Endodermal cell (in vitro differentiated cells): ENCODE measurements at regions not wholly inside any gene's neighbourhood (a gene's known extent, or its start where the extent isn't known, plus 50 kb on each side); places are given as distances from the start of the nearest gene placed in this dataset.

ENCODE experiments used
- DNase-seq: peaks from one replicate; pipeline ENCODE4 v3.0.0-alpha.2; 2017
- H3K27ac ChIP-seq: 2 replicates; pipeline ENCODE4 v1.5.1; 2013; ENCODE audit warnings: mild to moderate bottlenecking, low read depth, low read length, moderate library complexity
- H3K27me3 ChIP-seq: 2 replicates; pipeline ENCODE4 v1.6.1; 2013; ENCODE audit warnings: mild to moderate bottlenecking, low read length, moderate library complexity; ENCODE audit not compliant: insufficient read depth, control insufficient read depth, poor library complexity, severe bottlenecking
- H3K36me3 ChIP-seq: 2 replicates; pipeline ENCODE4 v1.7.0; 2013; ENCODE audit warnings: mild to moderate bottlenecking, low read length, moderate library complexity; ENCODE audit not compliant: control insufficient read depth, insufficient read depth
- H3K4me1 ChIP-seq: one replicate; pipeline ENCODE4 v1.7.0; 2013; ENCODE audit warnings: low read length; ENCODE audit not compliant: control insufficient read depth, insufficient read depth
- H3K4me3 ChIP-seq: 2 replicates; pipeline ENCODE4 v1.5.1; 2013; ENCODE audit warnings: mild to moderate bottlenecking, low read length, moderate library complexity
- H3K9ac ChIP-seq: 2 replicates; pipeline ENCODE4 v1.6.1; 2013; ENCODE audit warnings: mild to moderate bottlenecking, low read length, moderate library complexity; ENCODE audit not compliant: poor library complexity, severe bottlenecking; ENCODE audit errors: extremely low read depth
- H3K9me3 ChIP-seq: 2 replicates; pipeline ENCODE4 v1.6.1; 2013; ENCODE audit warnings: mild to moderate bottlenecking, low read length, moderate library complexity; ENCODE audit not compliant: control insufficient read depth
- H3K27ac Mint-ChIP-seq: 2 replicates; pipeline ENCODE4 v1.8.0; 2020; ENCODE audit warnings: mixed read lengths
- H3K27me3 Mint-ChIP-seq: 2 replicates; pipeline ENCODE4 v1.8.0; 2021; ENCODE audit warnings: mild to moderate bottlenecking, mixed read lengths; ENCODE audit not compliant: insufficient read depth
- H3K36me3 Mint-ChIP-seq: 2 replicates; pipeline ENCODE4 v1.8.0; 2020; ENCODE audit warnings: low read depth, mixed read lengths
- H3K4me1 Mint-ChIP-seq: 2 replicates; pipeline ENCODE4 v1.8.0; 2020; ENCODE audit warnings: mixed read lengths
- H3K4me3 Mint-ChIP-seq: 2 replicates; pipeline ENCODE4 v1.8.0; 2020; ENCODE audit warnings: mild to moderate bottlenecking, moderate library complexity, mixed read lengths
- H3K9me3 Mint-ChIP-seq: 2 replicates; pipeline ENCODE4 v1.8.0; 2020; ENCODE audit warnings: mild to moderate bottlenecking, mixed read lengths
- CTCF ChIP-seq: fragments of 200-600 bp; sonication (generic); conservative IDR thresholded peaks from 2 replicates; pipeline ENCODE4 v1.5.0; 2021; ENCODE audit warnings: antibody characterized with exemption, mild to moderate bottlenecking
- WGBS, 2 experiments: methylation state at CpG; one replicate each; pipeline versions ENCODE4 v1.1.5 to v1.1.7; 2013; ENCODE audit warnings: missing lambda C conversion rate in 2 of 2, mixed read lengths in 1 of 2; ENCODE audit not compliant: insufficient coverage in 1 of 2, insufficient read length in 1 of 2; 5-methylcytosine and 5-hydroxymethylcytosine counted together

- no peak for TF ChIP-seq CTCF
- no peak overlapping the region for H3K9ac ChIP-seq
- Mint-ChIP-seq H3K36me3 (no peaks in the 10 kb centered on the region), H3K27ac (no peak overlapping the region), H3K4me3 (no peak overlapping the region), H3K27me3 (peaks cover 6% of the 10 kb centered on the region), H3K4me1 (peaks cover 8% of the 10 kb centered on the region), H3K9me3 (no peaks in the 10 kb centered on the region)
- WGBS, 2 experiments, result 95 to 100% methylated on average over 3 of the region's 3 CpGs
- peaks cover 12% of the 10 kb centered on the region for H3K27me3 ChIP-seq
- no peak for DNase-seq
- no peaks in the 10 kb centered on the region for H3K36me3 ChIP-seq
- H3K4me1 ChIP-seq, result no peaks in the 10 kb centered on the region
- H3K9me3 ChIP-seq, result no peaks in the 10 kb centered on the region
- no peak overlapping the region for H3K4me3 ChIP-seq
- no peak overlapping the region for H3K27ac ChIP-seq
These were observed 192.8 kb upstream of the LNX1 start for GRCh38 chr4:53784112-53784511.

GRCh38 chr4:53783208-53783859, 192.0 kb upstream of the LNX1 start:
- Histone ChIP-seq H3K36me3 (no peaks in the 10 kb centered on the region), H3K9me3 (no peaks in the 10 kb centered on the region), H3K4me3 (no peak overlapping the region), H3K4me1 (no peaks in the 10 kb centered on the region), H3K27ac (no peak overlapping the region), H3K9ac (no peak overlapping the region), H3K27me3 (peaks cover 12% of the 10 kb centered on the region)
- H3K36me3 Mint-ChIP-seq, result no peaks in the 10 kb centered on the region
- no peak for TF ChIP-seq CTCF
- H3K27ac Mint-ChIP-seq, result no peak overlapping the region
- no peak for DNase-seq
- peaks cover 8% of the 10 kb centered on the region for H3K4me1 Mint-ChIP-seq
- 40% methylated on average over 1 of the region's 1 CpG for WGBS, 2 experiments
- H3K4me3 Mint-ChIP-seq, result no peak overlapping the region
- no peaks in the 10 kb centered on the region for H3K9me3 Mint-ChIP-seq
- H3K27me3 Mint-ChIP-seq, result peaks cover 8% of the 10 kb centered on the region

- no peak overlapping the region for H3K9ac ChIP-seq
- Mint-ChIP-seq H3K9me3 (no peaks in the 10 kb centered on the region), H3K4me1 (peaks cover 8% of the 10 kb centered on the region), H3K27me3 (peaks cover 10% of the 10 kb centered on the region), H3K36me3 (no peaks in the 10 kb centered on the region), H3K4me3 (no peak overlapping the region), H3K27ac (no peak overlapping the region)
- H3K27ac ChIP-seq, result no peak overlapping the region
- H3K4me3 ChIP-seq, result no peak overlapping the region
- H3K27me3 ChIP-seq, result peaks cover 21% of the 10 kb centered on the region
- no peaks in the 10 kb centered on the region for H3K4me1 ChIP-seq
- DNase-seq, result no peak
- no peak for TF ChIP-seq CTCF
- H3K36me3 ChIP-seq, result no peaks in the 10 kb centered on the region
- 78 to 84% methylated on average over 2 of the region's 2 CpGs for WGBS, 2 experiments
- no peaks in the 10 kb centered on the region for H3K9me3 ChIP-seq
These were observed 191.2 kb upstream of the LNX1 start for GRCh38 chr4:53782458-53782845.
